Loucy (cell line): ENCODE measurements at regions not wholly inside any gene's neighbourhood (a gene's known extent, or its start where the extent isn't known, plus 50 kb on each side); places are given as distances from the start of the nearest gene placed in this dataset.
A peak's percentile ranks its signal among the peaks of the same experiment; 100 is the strongest.

Source experiments
- H2AFZ ChIP-seq: fragments of 200-600 bp; sonication (generic); 2 replicates; pipeline ENCODE4 v1.6.0; 2016; ENCODE audit warnings: antibody characterized with exemption, mild to moderate bottlenecking, low read length, moderate library complexity
- H3F3A ChIP-seq: fragments of 200-600 bp; 2 replicates; pipeline ENCODE4 v1.6.0; 2016; ENCODE audit warnings: antibody characterized with exemption, low read depth, mild to moderate bottlenecking
- H3K27me3 ChIP-seq: fragments of 200-600 bp; sonication (generic); 2 replicates; pipeline ENCODE4 v1.6.1; 2014; ENCODE audit warnings: low read length, mild to moderate bottlenecking; ENCODE audit not compliant: insufficient read depth, poor library complexity, severe bottlenecking
- H3K36me3 ChIP-seq: fragments of 200-600 bp; sonication (generic); 2 replicates; pipeline ENCODE4 v1.6.1; 2016; ENCODE audit warnings: low read length; ENCODE audit not compliant: insufficient read depth
- H3K4me1 ChIP-seq: fragments of 200-600 bp; sonication (generic); 2 replicates; pipeline ENCODE4 v1.5.1; 2014; ENCODE audit warnings: low read length, mild to moderate bottlenecking; ENCODE audit not compliant: insufficient read depth, poor library complexity, severe bottlenecking
- H3K4me2 ChIP-seq: fragments of 200-600 bp; sonication (generic); 2 replicates; pipeline ENCODE4 v1.6.0; 2014; ENCODE audit warnings: antibody characterized with exemption, low read length, low read depth, mild to moderate bottlenecking; ENCODE audit not compliant: poor library complexity, severe bottlenecking
- H3K4me3 ChIP-seq: fragments of 200-600 bp; sonication (generic); 2 replicates; pipeline ENCODE4 v1.5.1; 2014; ENCODE audit warnings: low read length, mild to moderate bottlenecking, mixed read lengths; ENCODE audit not compliant: poor library complexity, severe bottlenecking
- H3K79me2 ChIP-seq: fragments of 200-600 bp; sonication (generic); 2 replicates; pipeline ENCODE4 v1.6.1; 2014; ENCODE audit warnings: low read length; ENCODE audit not compliant: insufficient read depth
- H3K9ac ChIP-seq: fragments of 200-600 bp; sonication (generic); 2 replicates; pipeline ENCODE4 v1.6.0; 2014; ENCODE audit warnings: mild to moderate bottlenecking, low read depth, low read length, moderate library complexity; ENCODE audit not compliant: poor library complexity, severe bottlenecking
- H3K9me2 ChIP-seq: fragments of 200-600 bp; sonication (generic); replicated peaks from 2 replicates; pipeline ENCODE4 v1.6.1; 2016; ENCODE audit warnings: low read depth, low read length, mixed read lengths
- H3K9me3 ChIP-seq: fragments of 200-600 bp; sonication (generic); 2 replicates; pipeline ENCODE4 v1.6.1; 2014; ENCODE audit warnings: mild to moderate bottlenecking, antibody characterized with exemption, low read length, low read depth; ENCODE audit not compliant: insufficient read depth
- H4K20me1 ChIP-seq: fragments of 200-600 bp; sonication (generic); 2 replicates; pipeline ENCODE4 v1.6.0; 2014; ENCODE audit warnings: antibody characterized with exemption, low read length, mild to moderate bottlenecking; ENCODE audit not compliant: insufficient read depth, poor library complexity, severe bottlenecking
- CTCF ChIP-seq: fragments of 200-600 bp; sonication (generic); conservative IDR thresholded peaks from 2 replicates; pipeline ENCODE4 v1.5.1; 2014; ENCODE audit warnings: mild to moderate bottlenecking, antibody characterized with exemption, low read length
- EZH2phosphoT487 ChIP-seq: fragments of 200-600 bp; IDR thresholded peaks from 2 replicates; pipeline ENCODE4 v1.6.1; 2018; ENCODE audit warnings: antibody characterized with exemption, mild to moderate bottlenecking, moderate library complexity, borderline replicate concordance

DNA sequence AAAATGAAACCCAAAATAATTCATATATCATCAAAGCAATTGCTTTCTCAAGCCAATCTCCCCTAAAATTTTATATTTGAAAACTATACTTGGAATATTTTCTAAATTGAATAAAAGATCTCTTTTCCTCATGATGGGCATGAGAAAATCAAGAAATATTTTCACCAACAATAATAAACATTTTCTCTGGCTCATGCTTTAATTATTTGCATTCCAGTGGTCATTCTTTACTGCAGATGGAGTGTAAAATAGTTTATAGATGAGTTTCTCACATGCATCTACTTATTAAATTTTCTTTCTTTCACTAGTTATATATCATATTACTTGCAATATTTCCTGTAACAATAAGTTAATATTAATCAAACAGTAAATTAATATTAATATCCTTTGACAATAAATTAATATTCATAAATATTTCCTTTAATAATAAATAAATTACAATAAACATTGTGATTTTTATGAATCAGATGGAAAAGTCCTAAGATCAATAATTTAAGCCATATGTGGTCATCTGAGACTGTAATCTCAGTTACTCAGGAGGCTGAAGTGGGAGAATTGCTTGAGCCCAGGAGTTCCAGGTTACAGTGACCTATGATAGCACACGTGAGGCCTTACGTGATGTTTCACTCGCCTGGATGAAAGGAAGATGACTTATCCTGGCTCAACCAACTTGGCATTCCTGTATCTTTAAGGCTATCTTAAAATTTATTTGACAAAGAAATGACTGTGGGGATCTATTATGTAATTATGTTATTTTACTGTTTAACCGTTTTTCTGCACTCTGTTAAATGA, 958.8 kb downstream of the ZPLD1 start:
- Histone ChIP-seq H3K36me3 (no peaks in the 10 kb centered on the region), H3K4me1 (no peaks in the 10 kb centered on the region), H3K9ac (no peak overlapping the region), H2AFZ (no peak overlapping the region), H3K4me3 (no peak overlapping the region), H3K9me3 (no peaks in the 10 kb centered on the region), H3K4me2 (no peak overlapping the region), H3K27me3 (no peaks in the 10 kb centered on the region), H3K9me2 (no peaks in the 10 kb centered on the region), H3K79me2 (no peaks in the 10 kb centered on the region), H3F3A (no peaks in the 10 kb centered on the region), H4K20me1 (no peaks in the 10 kb centered on the region)
- TF ChIP-seq EZH2phosphoT487, result no peak
- no peak for TF ChIP-seq CTCF

GRCh38 chr3:103403191-103403590, 968.4 kb downstream of the ZPLD1 start:
- Histone ChIP-seq H4K20me1 (no peaks in the 10 kb centered on the region), H3K4me1 (no peaks in the 10 kb centered on the region), H3K36me3 (no peaks in the 10 kb centered on the region), H3K79me2 (no peaks in the 10 kb centered on the region), H3K4me3 (no peak overlapping the region), H2AFZ (no peak overlapping the region), H3K9me3 (no peaks in the 10 kb centered on the region), H3F3A (no peaks in the 10 kb centered on the region), H3K9ac (no peak overlapping the region), H3K4me2 (no peak overlapping the region), H3K27me3 (no peaks in the 10 kb centered on the region), H3K9me2 (no peaks in the 10 kb centered on the region)
- TF ChIP-seq CTCF (no peak), EZH2phosphoT487 (no peak)

DNA sequence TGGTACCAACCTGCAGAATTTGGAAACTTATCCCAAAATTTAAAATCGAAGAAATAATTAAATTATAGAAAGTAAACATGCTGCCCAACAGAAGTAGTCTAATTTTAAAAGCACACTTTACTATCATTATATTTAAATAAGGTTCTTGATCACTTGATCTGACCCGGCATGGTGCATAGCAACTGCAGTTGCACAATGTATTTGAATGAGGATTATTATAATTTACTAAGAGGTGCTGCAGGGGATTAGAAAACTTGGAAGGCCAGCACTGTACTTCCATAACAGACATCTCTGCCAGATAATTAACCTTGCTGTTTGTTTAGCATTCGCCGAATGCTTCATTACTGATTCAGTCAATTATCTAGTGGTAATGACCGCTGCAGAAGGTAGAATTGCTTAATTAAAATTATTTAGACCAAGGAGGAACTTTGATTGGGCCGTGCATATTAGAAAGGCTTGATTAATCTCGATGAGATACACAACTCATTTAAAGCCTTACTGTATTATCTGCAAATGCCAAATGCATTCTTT, 971.6 kb downstream of the ZPLD1 start:
- no peak overlapping the region for H3K4me2 ChIP-seq
- H3K9me2 ChIP-seq, result no peaks in the 10 kb centered on the region
- no peaks in the 10 kb centered on the region for H3F3A ChIP-seq
- no peak overlapping the region for H3K4me3 ChIP-seq
- no peaks in the 10 kb centered on the region for H3K36me3 ChIP-seq
- H2AFZ ChIP-seq, result no peak overlapping the region
- H4K20me1 ChIP-seq, result no peaks in the 10 kb centered on the region
- H3K9ac ChIP-seq, result no peak overlapping the region
- TF ChIP-seq EZH2phosphoT487, result no peak
- H3K27me3 ChIP-seq, result no peaks in the 10 kb centered on the region
- no peaks in the 10 kb centered on the region for H3K79me2 ChIP-seq
- H3K9me3 ChIP-seq, result no peaks in the 10 kb centered on the region
- H3K4me1 ChIP-seq, result no peaks in the 10 kb centered on the region

DNA sequence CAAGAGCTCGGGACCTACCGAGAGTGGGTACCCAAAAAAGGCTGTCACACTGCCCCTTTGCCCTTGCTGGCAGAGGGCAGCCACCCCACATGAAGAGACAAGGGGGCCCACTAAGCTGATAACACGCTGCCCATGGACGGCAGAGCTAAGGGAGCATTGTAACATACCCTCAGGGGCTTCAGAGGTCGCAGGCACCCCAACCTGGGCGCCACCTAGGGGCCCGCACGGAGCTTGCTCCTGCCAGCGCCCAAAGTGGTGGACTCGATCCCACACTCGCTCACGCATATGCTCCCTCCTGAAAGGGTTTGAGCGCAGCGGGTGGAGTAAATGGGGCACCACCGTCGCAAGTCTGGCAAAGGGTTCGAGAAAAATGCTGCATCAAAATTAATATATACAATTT, 975.4 kb downstream of the ZPLD1 start:
- no peaks in the 10 kb centered on the region for H3F3A ChIP-seq
- H3K4me1 ChIP-seq, result no peaks in the 10 kb centered on the region
- H3K9me3 ChIP-seq, result no peaks in the 10 kb centered on the region
- no peaks in the 10 kb centered on the region for H3K79me2 ChIP-seq
- no peak overlapping the region for H3K9ac ChIP-seq
- no peak overlapping the region for H3K4me2 ChIP-seq
- H3K36me3 ChIP-seq, result no peaks in the 10 kb centered on the region
- no peaks in the 10 kb centered on the region for H4K20me1 ChIP-seq
- H3K27me3 ChIP-seq, result no peaks in the 10 kb centered on the region
- TF ChIP-seq EZH2phosphoT487, result no peak
- peak; percentile 59 for TF ChIP-seq CTCF
- no peak overlapping the region for H3K4me3 ChIP-seq
- no peaks in the 10 kb centered on the region for H3K9me2 ChIP-seq
- H2AFZ ChIP-seq, result no peak overlapping the region
